Superior temporal gyrus (tissue), 1 donor: ENCODE measurements at regions not wholly inside any gene's neighbourhood (a gene's known extent, or its start where the extent isn't known, plus 50 kb on each side); places are given as distances from the start of the nearest gene placed in this dataset.
A peak's percentile ranks its signal among the peaks of the same experiment; 100 is the strongest.

Source experiments
- DNase-seq: peaks from one replicate; pipeline ENCODE4 v3.0.0-alpha.2; 2016; ENCODE audit errors: extremely low spot score

DNA sequence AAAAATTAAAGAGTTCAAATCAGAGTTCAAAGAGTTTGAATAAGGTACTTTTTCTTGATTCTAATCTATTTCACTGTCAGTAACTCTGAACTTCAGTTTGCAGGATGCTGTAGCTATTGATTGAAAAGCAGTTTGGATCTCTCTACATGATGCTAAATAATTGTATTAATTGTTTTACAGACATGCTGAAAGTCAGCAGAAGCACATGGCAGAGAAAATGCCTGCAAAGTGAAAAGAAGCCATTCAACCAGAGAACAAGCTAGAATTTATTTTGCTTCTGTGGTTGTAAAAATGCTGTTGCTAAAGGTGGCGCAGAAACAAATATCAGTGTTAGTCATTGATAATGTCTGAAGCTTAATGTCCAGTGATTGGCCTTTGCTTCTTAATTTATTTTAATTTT, 92.1 kb upstream of the IL12A start:
- peak; percentile 76 for DNase-seq

GRCh38 chr3:159897331-159898075, 91.1 kb upstream of the IL12A start:
- DNase-seq, result peak; percentile 55

- peak; percentile 21 for DNase-seq
Measured at GRCh38 chr3:159898147-159898546, 90.5 kb upstream of the IL12A start.

- no peak for DNase-seq
Measured at GRCh38 chr3:159899166-159899565, 89.5 kb upstream of the IL12A start.

DNA sequence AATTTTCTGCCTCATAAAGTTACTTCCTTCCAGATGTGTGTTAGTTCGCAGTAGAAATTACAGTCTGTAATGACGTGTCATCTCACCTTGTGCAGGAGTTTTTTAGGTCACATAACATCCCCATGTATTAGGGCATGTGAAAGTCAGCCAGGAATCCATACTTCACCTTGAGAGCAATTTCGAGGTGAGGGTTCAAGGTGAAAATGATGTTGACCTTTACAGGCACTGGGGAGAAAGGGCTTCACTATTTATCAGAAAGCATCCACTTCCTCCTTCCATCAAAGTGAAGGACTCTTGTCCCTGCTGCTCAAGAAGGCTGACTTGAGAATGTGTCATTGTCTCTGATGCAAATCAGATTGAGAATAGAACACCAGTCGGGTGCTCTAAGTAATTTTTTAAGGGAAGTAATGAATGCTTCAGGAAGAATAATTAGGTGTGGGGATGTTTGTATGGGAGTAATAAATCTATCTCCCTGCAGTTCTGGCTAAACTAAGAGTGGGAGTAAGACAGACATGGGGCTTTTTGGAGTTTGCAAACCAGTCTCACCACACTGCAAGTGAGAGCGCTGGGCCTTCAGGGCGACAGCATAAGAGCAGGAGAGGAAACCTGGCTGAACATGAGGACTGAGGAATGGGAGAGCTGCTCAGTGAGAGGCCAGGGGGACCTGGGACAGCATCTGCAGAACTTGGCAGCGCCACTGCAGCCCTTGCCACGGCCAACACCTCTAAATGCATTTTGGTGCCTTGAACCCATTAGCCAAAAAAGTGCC, 85.9 kb upstream of the IL12A start:
- no peak for DNase-seq

GRCh38 chr3:159904455-159904854, 84.2 kb upstream of the IL12A start:
- DNase-seq, result peak; percentile 53

- no peak for DNase-seq
Measured at GRCh38 chr3:159904911-159905310, 83.7 kb upstream of the IL12A start.

DNA sequence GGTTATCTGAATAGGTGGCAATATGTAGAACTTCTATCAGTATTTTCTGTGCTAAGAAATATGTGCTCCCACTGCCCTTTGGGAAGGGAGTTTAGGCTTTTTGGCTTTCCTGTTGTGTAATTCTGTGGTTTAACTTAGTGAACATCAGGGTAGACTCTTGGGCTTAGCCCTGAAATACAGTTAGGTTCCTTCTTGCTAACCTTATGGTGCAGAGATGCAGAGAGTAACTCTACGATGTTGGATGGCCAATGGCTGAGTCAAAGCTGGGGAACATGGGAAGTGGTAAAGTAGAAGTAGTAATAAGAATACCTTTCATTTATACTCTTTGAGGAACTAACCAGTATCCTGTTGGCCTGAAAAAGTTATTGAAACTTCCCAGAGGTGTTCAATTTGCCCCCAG, 80.8 kb upstream of the IL12A start:
- no peak for DNase-seq

DNA sequence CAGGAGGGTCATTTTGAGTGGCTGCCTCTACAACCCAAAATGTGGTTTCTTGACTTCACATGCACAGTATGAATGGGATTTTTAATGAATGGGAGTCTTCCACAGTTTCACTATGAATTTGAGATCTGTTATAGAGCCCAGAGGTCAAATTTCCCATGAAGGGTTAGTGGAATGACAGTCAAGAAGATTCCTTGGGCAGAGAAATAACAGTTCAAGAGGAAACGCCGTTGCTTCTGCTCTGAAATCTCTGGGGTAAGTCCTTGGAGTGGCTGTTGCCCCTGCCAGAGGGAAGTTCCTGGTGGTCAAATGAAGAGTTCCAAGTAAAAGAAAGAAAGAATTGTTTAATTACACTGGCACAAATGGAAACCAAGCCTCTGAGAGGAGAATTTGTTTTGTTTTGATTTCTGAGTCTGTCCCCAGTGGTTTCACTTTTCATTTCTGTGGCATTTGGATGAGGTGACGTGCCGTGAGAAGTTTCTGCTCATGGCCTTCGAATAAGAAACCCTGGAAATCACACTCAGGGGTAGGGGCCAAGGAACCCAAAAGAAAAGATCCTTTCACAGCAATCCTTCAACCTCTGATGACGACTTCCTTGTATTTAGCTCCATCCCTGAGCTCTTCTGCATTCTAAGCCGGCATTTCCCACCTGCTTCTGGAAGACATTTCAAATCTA, 77.5 kb upstream of the IL12A start:
- peak; percentile 62 for DNase-seq

DNA sequence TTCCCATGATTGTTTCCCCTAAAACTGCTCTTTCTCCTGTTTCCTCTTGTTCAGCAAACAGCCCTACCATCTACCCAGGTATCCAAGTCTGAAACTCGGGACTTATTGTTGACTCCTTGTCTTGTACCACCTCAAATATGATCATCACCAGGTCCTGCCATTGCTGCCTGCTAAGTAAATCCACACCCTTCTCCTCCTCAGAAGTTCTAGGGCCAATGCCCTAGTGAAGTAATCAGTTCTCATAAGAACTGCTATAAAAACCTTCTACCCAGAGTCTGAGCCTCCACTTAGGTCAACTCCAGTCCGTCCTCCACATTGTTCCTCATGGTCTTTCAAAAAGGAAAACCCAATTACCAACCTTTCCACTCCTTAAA, 77.0 kb upstream of the IL12A start:
- DNase-seq, result no peak

GRCh38 chr3:159913712-159914414, 74.8 kb upstream of the IL12A start:
- DNase-seq, result no peak

- DNase-seq, result no peak
Measured at GRCh38 chr3:159914426-159914825, 74.2 kb upstream of the IL12A start.

DNA sequence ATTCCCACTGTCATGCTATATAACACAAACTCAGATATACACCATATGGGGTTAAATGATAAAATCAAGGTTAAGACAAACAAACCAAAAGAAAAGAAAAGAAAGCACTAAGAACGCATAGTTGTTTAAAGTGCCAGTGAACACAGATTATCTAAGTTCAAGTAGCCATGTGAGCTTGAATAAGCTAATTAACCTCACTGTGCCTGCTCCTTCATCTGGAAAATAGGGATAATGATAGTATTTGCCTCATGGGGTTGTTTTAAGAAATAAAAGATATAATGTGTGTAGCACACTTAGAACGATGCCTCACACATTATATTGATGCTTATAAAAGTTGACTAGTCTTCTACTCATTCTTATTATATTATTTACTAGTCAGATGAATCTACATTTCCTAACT, 72.6 kb upstream of the IL12A start:
- no peak for DNase-seq

GRCh38 chr3:159917141-159917540, 71.5 kb upstream of the IL12A start:
- no peak for DNase-seq

- DNase-seq, result no peak
Measured at GRCh38 chr3:159919873-159920272, 68.8 kb upstream of the IL12A start.

DNA sequence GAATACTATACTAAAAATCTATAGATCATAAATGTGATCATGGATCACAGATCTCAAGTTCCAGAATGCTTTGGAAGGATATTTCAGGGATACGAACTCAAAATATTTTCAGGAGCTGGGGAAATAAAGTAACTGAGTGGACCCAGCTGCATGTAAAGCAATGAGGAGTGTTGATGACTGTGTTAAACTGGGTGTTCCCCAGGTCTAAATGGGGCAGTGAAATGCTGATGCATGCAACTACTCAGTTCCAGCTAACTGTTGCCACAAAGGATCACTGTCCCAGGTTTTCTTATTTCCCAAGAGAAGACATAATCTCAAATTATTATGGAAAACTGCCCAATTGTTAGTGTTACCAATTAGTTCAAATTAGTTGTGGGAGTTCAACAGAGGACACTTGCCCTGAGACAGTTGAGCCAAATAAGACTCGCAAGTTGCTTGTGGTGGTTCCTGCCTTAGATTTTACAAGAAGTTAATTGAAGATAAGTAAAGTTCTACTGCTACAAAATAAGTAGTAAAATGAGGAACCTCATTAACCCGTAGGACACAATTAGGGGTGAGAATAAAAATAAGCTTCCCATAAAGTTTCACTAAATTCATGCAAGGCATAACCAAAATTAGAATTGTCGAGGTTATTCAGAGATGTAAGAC, 66.3 kb upstream of the IL12A start:
- no peak for DNase-seq

DNA sequence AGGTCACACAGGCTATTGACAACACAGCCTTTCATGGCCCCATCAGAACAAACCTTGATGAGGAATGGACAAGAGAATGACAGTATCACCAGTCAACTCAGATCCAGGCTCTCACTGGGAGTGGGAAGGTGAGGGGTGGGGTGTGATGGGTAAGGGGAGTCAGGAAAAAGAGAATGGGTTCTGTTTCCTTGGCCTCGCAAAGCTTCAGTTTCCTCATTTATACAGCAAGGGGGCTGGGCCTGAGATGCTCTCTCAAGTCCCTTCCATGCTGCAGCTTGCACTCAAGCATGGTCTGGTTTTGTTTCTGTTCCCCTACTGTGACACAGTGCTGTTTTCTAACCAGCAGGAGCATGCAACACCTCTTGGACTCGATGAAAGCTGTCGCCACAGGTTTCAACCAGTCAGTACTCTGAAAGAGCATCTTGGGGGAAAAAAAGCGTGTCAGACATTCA, 65.7 kb upstream of the IL12A start:
- no peak for DNase-seq

- no peak for DNase-seq
Measured at GRCh38 chr3:159923336-159923735, 65.3 kb upstream of the IL12A start.

DNA sequence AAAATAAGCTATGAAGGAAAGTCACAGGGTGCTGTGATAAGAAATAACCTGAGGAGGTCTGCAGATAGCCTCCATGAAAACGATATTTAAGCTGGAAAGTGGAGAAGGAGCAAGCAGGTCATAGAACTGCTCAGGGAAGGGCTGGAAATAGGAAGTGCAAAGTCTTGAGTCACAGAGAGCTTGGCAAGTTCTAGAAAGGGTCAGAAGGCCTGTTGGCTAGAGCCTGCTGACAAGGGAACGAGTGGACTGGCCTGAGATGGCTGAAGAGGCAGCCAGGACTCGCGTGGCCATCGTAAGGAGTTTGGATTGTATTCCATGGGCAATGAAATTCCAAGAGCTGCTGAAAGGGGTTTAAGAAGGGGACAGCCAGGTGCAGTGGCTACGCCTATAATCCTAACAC, 64.7 kb upstream of the IL12A start:
- DNase-seq, result no peak

- DNase-seq, result no peak
Measured at GRCh38 chr3:159924411-159924810, 64.2 kb upstream of the IL12A start.

DNA sequence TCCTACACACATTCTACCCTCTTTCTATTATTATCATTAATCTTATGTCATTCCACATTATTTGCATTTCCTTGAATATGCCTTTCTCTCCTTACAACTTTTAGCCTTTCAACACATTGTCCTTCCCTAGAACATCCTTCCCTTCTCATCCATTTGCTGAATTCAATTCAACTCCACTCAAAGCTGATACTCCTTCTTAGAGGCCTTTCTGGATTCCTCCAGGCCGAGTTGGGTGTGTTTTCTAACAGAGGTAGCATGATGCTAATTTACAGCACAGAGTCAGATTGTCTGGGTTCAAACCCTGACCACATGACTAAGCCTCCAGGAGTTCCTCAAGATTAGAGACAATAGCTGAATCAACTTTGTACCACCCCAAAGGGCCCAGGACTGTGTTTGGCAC, 63.4 kb upstream of the IL12A start:
- no peak for DNase-seq

DNA sequence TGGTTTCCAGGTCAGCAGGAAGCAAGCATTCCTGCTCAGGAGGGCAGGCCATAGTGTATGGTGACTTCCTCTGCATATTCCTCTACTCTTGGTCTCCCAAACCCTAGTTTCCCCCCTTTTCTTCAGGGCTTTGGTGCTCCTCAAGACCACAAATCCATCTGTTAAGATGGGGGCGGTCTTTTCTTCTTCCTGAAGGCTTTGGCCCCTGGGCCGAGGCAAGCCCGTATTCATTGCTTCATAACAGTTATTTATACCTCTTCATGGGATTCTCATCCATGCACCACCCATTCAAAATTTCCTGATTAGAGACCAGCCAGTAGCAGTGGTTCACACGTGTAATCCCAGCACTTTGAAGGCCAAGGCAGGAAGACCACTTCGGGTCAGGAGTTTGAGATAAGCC, 62.1 kb upstream of the IL12A start:
- no peak for DNase-seq
